DND-41 (cell line): ENCODE measurements at regions not wholly inside any gene's neighbourhood (a gene's known extent, or its start where the extent isn't known, plus 50 kb on each side); places are given as distances from the start of the nearest gene placed in this dataset.
A peak's percentile ranks its signal among the peaks of the same experiment; 100 is the strongest.

Source experiments
- ATAC-seq: fragments of 200-7000 bp; cut with Tn5 transposase; 3 replicates; pipeline ENCODE4 v1.9.1; 2021; ENCODE audit warnings: low read depth; ENCODE audit not compliant: insufficient read depth
- DNase-seq: peaks from one replicate; pipeline ENCODE4 v3.0.0-alpha.2; 2020
- H2AFZ ChIP-seq: 2 replicates; pipeline ENCODE4 v1.6.0; 2012; ENCODE audit warnings: low read depth, low read length
- H3K27ac ChIP-seq: 2 replicates; pipeline ENCODE4 v1.5.1; 2012; ENCODE audit warnings: low read length, inconsistent platforms
- H3K27me3 ChIP-seq: fragments of 200-600 bp; sonication (generic); 2 replicates; pipeline ENCODE4 v1.6.0; 2012; ENCODE audit warnings: low read length, mild to moderate bottlenecking, inconsistent platforms; ENCODE audit not compliant: insufficient read depth, poor library complexity
- H3K36me3 ChIP-seq: 2 replicates; pipeline ENCODE4 v1.5.1; 2012; ENCODE audit warnings: low read length, inconsistent platforms; ENCODE audit not compliant: insufficient read depth
- H3K4me1 ChIP-seq: 2 replicates; pipeline ENCODE4 v1.5.1; 2012; ENCODE audit warnings: mild to moderate bottlenecking, low read length; ENCODE audit not compliant: insufficient read depth
- H3K4me2 ChIP-seq: 2 replicates; pipeline ENCODE4 v1.6.0; 2012; ENCODE audit warnings: mild to moderate bottlenecking, moderate library complexity, low read length, inconsistent platforms; ENCODE audit not compliant: insufficient read depth
- H3K4me3 ChIP-seq, 2 experiments: fragments of 200-600 bp in 1 of 2; shearing (Covaris generic) in 1 of 2; 2 replicates each; pipeline ENCODE4 v1.5.1; 2012 to 2016; ENCODE audit warnings: inconsistent platforms in 2 of 2, low read length in 2 of 2, mild to moderate bottlenecking in 2 of 2, low read depth in 1 of 2, moderate library complexity in 1 of 2
- H3K79me2 ChIP-seq: 2 replicates; pipeline ENCODE4 v1.6.0; 2012; ENCODE audit warnings: low read length, inconsistent platforms; ENCODE audit not compliant: insufficient read depth
- H3K9ac ChIP-seq: 2 replicates; pipeline ENCODE4 v1.6.0; 2012; ENCODE audit warnings: low read depth, mild to moderate bottlenecking, inconsistent platforms, low read length, moderate library complexity
- H3K9me3 ChIP-seq: 2 replicates; pipeline ENCODE4 v1.5.1; 2012; ENCODE audit warnings: low read length, moderate library complexity, mild to moderate bottlenecking, inconsistent platforms; ENCODE audit not compliant: insufficient read depth, severe bottlenecking
- H4K20me1 ChIP-seq: 2 replicates; pipeline ENCODE4 v1.6.0; 2012; ENCODE audit warnings: low read length; ENCODE audit not compliant: insufficient read depth
- CTCF ChIP-seq: IDR thresholded peaks from 2 replicates; pipeline ENCODE4 v1.5.1; 2012; ENCODE audit warnings: borderline replicate concordance, low read length, moderate library complexity, mild to moderate bottlenecking; ENCODE audit not compliant: poor library complexity, severe bottlenecking; ENCODE audit errors: extremely low read depth
- EZH2 ChIP-seq: IDR thresholded peaks from 3 replicates; pipeline ENCODE4 v1.6.1; 2012; ENCODE audit warnings: borderline replicate concordance, low read depth, mild to moderate bottlenecking, moderate library complexity, low read length, inconsistent platforms; ENCODE audit not compliant: severe bottlenecking

- TF ChIP-seq CTCF: peak; percentile 86
- no peak for TF ChIP-seq EZH2
- DNase-seq (peak; percentile 68), ATAC-seq (peak; percentile 99)
- H3K79me2 ChIP-seq: no peaks in the 10 kb centered on the region
- no peaks in the 10 kb centered on the region for H3K9me3 ChIP-seq
- H3K27me3 ChIP-seq: no peaks in the 10 kb centered on the region
- peaks cover 37% of the 10 kb centered on the region for H3K4me1 ChIP-seq
- H3K9ac ChIP-seq: 0 out of 2 replicates have a peak overlapping the region, but pooled peaks have one; percentile 4
- no peaks in the 10 kb centered on the region for H4K20me1 ChIP-seq
- H3K4me3 ChIP-seq: no peak overlapping the region
- H3K27ac ChIP-seq: peak overlapping the region; percentile 70
- peak overlapping the region; percentile 36 for H3K4me2 ChIP-seq
- peak overlapping the region; percentile 34; the same call in 1 of the 2 replicates for H2AFZ ChIP-seq
- no peaks in the 10 kb centered on the region for H3K36me3 ChIP-seq
Observed at GRCh38 chr1:192506741-192507155, 68.8 kb upstream of the RGS1 start.

GRCh38 chr1:192512426-192513162 lies 63.0 kb upstream of the RGS1 start:
- ATAC-seq: no peak
- Histone ChIP-seq H2AFZ (peak overlapping the region; percentile 24), H4K20me1 (no peaks in the 10 kb centered on the region)

GRCh38 chr1:192513196-192513595 lies 62.4 kb upstream of the RGS1 start:
- Histone ChIP-seq H3K9ac (peak overlapping the region; percentile 32; the same call in 1 of the 2 replicates), H3K4me1 (peaks cover 86% of the 10 kb centered on the region)

More at GRCh38 chr1:192512426-192513162, 63.0 kb upstream of the RGS1 start:
- peak overlapping the region; percentile 32; the same call in 1 of the 2 replicates for H3K9ac ChIP-seq
- peaks cover 11% of the 10 kb centered on the region for H3K79me2 ChIP-seq
- no peak overlapping the region for H3K4me3 ChIP-seq
- H3K9me3 ChIP-seq: no peaks in the 10 kb centered on the region
- peak overlapping the region; percentile 28 for H3K4me2 ChIP-seq
- no peak for DNase-seq
- peaks cover 81% of the 10 kb centered on the region for H3K4me1 ChIP-seq
- H3K27me3 ChIP-seq: no peaks in the 10 kb centered on the region
- H3K27ac ChIP-seq: peak overlapping the region; percentile 97
- no peaks in the 10 kb centered on the region for H3K36me3 ChIP-seq
- no peak for TF ChIP-seq CTCF
- TF ChIP-seq EZH2: no peak

More at GRCh38 chr1:192513196-192513595, 62.4 kb upstream of the RGS1 start:
- peak overlapping the region; percentile 97 for H3K27ac ChIP-seq
- TF ChIP-seq CTCF (no peak), EZH2 (no peak)
- H3K36me3 ChIP-seq: no peaks in the 10 kb centered on the region
- H3K4me2 ChIP-seq: peak overlapping the region; percentile 26
- no peak overlapping the region for H3K4me3 ChIP-seq
- DNase-seq: no peak
- ATAC-seq: no peak
- H4K20me1 ChIP-seq: no peaks in the 10 kb centered on the region
- H2AFZ ChIP-seq: no peak overlapping the region
- H3K9me3 ChIP-seq: no peaks in the 10 kb centered on the region
- peaks cover 13% of the 10 kb centered on the region for H3K79me2 ChIP-seq
- no peaks in the 10 kb centered on the region for H3K27me3 ChIP-seq
